HG03432 (cell line): ENCODE measurements at regions not wholly inside any gene's neighbourhood (a gene's known extent, or its start where the extent isn't known, plus 50 kb on each side); places are given as distances from the start of the nearest gene placed in this dataset.
A peak's percentile ranks its signal among the peaks of the same experiment; 100 is the strongest.

Experiments used
- ATAC-seq: cut with Tn5 transposase; IDR thresholded peaks from one replicate; pipeline ENCODE4 v1.9.1; 2021; ENCODE audit warnings: mild to moderate bottlenecking, moderate library complexity; ENCODE audit not compliant: unreplicated experiment

GRCh38 chr12:46437469-46437868 lies 64.9 kb upstream of the SLC38A2 start:
- no peak for ATAC-seq

GRCh38 chr12:46436747-46437146 lies 64.2 kb upstream of the SLC38A2 start:
- no peak for ATAC-seq

GRCh38 chr12:46435625-46436024 lies 63.1 kb upstream of the SLC38A2 start:
- no peak for ATAC-seq

GRCh38 chr12:46435029-46435428 lies 62.5 kb upstream of the SLC38A2 start:
- no peak for ATAC-seq

- ATAC-seq, result no peak
Measured at GRCh38 chr12:46433829-46434228, 61.3 kb upstream of the SLC38A2 start.

- ATAC-seq, result no peak
Measured at GRCh38 chr12:46432325-46432724, 59.8 kb upstream of the SLC38A2 start.

GRCh38 chr12:46430340-46430948 lies 57.9 kb upstream of the SLC38A2 start:
- ATAC-seq, result peak; percentile 79
